CD4-positive, alpha-beta T cell treated with Interleukin-21 for 1 hour (primary cell): ENCODE measurements at regions not wholly inside any gene's neighbourhood (a gene's known extent, or its start where the extent isn't known, plus 50 kb on each side); places are given as distances from the start of the nearest gene placed in this dataset.
"Not testable (repeated sequence)": the region's sequence is repeated elsewhere in the genome, so short reads cannot be mapped to it uniquely, and the experiment has no call there.

Source experiments
- DNase-seq: peaks from one replicate; pipeline ENCODE4 v3.0.0-alpha.2; 2020

DNA sequence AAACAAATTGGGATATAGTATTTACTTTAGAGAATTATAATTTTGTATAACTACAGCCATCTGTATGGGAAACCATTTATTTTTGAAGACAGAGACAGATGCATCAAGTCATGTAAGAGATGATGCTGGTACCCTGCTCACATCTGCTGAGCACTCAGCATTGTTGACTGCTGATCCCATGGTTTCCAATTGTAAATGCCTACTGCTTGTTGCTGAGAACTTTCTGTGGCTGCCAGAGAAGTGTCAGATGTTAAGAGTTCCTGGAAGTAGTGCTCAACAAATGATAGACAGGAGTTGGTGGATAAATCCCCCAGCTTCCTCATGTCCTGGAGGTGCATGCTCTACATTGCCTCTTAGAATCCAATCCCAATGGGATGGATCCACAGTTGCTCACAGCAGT lies 167.1 kb downstream of the OXSM start:
- no peak for DNase-seq

DNA sequence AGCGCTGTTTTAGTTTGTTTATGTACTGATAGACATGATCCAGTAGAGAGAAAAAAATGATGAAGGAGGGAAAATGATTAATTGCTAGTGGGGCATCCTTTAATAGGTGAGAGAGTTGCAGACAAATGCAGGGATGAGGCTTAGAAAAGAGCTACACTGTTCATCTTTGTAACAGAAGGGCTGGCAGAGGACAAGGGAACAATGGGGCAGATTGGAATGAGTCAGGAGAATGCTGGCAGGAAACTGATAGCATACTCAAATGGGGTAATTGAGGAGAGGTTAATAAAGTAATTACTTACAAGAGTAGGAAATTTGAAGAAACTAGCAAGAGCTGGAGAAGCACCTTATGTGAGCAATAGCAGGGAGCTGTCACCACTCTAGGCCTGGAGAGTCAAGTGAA lies 170.9 kb downstream of the OXSM start:
- no peak for DNase-seq

DNA sequence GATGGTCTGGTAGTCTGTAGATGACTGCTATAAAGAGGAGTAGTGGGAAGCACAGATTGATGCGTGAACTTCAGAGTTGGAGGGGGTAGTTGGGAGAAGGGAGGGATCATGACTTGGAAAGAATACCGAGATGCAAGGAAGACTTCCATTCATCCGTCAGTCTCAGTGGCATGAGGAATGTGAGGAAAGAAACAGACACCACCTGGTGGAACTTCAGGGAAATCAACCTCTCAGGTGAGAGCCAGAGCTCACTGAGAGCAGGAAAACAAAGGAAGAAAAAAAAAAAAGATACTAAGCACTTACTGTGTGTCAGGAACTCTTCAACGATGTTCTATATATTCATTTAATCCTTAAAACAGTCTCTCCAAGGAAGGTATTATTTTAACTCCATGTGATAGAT lies 172.4 kb downstream of the OXSM start:
- DNase-seq, result no peak

DNA sequence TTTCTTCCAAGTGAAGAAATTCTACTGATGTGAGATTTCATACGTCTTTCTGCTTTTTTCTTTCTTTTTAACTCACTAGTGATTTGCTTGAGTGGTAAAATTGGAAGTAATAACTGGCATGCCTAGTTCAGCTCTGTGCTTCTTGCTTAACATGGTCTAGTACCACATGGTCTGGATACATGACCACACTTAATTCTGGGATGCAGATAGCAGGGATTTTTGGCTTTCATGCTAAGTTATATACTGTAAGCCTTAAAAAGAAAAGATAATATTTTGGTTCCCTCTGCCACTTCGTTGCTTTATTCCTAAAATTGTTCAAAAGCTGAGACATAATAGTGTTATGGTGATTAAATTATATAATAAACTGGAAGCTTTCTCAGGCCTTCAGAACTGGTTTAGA lies 174.3 kb downstream of the OXSM start:
- no peak for DNase-seq

DNA sequence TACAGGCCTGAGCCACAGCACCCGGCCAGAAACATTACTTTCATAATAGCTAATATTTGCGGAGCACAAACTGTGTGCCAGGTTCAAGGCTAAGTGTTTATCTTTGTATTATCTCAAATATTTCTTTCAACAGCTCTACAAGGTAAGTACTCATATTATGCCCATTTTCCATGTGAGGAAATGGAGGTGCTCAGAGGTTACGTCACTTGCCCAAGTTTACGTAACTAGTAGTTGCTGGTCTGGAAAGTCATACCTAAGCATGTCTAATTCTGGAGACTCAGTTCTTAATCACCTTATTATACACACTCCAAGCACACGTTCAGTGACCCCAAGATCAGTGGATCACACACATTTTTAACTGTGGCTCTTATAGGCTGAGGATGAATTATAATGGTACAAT lies 177.5 kb downstream of the OXSM start:
- no peak for DNase-seq

DNA sequence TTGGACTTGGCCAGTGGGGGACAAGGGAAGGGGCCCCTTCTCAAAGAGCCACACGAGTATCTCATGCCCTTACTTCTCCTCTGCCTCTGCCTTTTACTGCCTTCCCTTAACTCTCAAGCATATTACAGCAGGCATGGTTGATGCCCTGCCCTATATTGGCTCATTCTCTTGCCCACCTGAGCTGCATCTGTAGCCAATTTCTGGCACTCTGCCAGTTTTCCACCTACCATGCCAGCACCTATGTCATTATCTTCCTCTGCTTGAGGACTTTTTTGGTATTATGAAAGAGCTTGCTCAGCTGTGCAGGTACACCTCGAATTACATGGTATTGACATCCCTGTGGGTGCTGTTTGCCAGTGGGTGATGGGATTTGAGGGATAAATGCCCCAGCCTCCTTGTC lies 181.8 kb downstream of the OXSM start:
- DNase-seq, result no peak

DNA sequence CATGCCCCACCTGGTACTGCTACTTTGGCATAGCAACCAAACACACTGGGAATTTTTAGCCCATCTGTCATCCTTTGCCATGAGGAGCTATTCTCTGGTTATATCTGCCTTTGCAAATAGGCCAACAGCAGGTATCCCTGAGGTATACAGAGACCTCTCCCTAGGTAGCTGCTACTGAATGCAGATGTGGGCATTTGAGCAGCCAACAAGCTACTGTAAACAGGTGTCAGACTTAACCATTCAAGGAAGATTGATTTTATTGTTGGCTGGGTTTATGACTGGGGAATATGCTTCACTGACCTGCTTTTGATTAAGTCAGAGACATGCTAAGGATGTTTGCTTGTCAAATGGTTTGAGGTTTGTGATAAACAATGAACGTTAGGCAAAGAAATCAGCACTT lies 183.2 kb downstream of the OXSM start:
- no peak for DNase-seq

DNA sequence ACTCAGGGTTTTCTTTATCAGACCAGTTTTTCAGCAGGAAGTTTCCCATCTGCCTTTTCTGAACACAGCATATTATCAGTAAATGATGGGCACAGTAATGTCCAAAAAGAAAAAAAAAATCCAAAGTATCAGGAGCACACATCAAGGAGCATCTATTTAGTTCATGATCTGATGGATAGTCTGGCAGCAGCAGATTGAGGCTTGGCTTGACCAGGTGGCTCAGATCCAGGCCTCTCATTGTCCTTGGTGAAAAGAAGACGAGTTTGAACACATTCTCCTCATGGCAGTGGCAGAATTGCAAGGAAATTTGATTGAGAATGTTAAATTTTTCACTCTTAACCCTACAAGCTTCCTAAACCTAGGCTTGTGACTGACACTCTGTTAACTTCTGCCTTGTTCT lies 192.9 kb downstream of the OXSM start:
- no peak for DNase-seq

DNA sequence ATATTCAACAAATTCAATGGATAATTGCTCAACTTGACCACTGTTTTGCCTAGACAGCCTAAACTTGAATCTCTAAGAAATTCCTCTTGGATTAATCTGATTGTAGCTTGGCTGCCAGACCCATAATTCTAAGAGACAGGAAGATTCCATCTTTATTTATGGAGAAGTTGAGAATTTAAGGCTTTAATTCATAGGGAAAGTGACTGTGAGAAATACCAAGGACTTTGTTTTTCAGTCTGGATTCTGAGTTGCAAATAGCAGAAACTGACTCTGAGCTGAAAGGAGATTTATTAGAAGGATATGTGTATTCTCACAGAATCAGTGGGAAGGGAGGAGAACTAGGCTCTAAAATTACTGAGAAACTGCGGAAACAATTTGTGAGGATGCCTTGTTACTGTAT lies 195.7 kb downstream of the OXSM start:
- DNase-seq, result no peak

DNA sequence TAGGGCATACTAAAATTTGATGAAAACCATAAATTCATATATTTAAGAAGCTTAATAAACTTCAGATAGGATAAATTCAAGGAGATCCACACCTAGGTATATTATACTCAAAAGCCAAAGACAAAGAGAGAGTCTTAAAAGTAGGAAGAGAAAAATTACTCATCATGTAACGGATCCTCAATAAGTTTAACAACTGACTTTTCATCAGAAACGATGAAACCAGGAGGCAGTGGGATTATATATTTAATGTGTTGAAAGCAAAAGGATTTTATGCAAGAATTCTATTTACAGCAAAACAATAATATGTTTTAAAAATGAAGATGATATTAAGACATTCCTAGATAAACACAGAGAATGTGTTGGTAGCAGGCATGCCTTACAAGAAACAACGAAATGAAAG lies 202.7 kb downstream of the OXSM start:
- no peak for DNase-seq

DNA sequence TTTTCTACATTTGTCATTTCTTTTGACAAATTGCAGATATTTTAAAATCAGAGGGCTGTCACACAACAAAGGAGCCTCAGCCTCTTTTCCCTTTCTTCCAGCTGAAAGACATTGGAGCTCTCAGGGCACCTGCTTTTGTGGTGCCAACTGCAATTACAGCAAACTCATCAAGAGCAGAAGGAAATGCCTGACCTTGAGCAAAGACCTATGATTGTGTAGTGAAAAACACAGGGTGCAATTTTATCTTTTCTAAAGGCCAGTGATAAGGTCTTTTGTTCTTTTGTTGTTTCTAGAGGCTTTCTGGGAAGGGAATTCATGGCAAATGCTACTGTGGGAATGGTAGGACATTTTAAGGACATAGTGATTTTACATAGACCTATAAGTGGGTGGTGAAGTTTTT lies 214.3 kb downstream of the OXSM start:
- no peak for DNase-seq

DNA sequence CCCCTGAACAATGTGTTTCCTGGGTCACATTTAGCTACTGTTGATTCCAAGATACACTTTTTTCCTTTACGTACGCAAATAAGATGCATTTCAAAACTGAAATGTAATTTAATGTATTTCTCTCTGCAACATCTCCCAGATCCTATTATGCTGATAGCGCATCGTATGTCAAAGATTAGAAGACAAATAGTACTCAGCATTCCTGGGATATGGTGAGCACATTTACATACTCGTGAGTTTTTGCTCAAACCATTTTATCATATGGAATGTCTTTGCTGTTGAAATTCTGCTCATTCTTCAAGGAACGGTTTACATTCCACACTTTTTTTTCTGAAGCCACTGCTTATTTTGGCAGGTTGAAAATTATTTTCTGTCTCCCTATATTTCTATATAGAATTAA lies 221.4 kb downstream of the OXSM start:
- DNase-seq, result no peak

DNA sequence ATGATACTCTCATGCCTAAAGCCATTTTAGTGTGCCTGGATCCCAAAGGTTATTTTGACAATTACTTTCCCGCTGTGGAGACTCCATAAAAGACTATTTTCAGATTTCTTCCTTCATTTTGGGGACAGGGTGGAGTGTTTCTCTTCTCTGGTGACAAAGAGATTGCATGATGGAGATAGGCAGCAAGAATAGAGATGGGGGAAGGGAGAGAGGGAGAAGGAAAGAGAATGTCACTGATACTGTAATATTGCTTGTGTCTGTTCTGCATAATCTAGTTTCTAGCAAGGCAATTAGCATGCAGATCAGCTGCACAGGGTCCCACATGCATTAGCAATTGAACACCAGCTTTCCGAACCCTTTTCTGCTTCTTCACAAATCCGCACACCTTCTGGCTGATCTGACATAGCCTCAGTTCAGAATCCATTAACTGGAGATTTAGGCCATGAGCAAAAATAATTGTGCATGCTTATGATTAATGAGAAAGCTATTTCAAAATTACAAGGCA lies 222.4 kb downstream of the OXSM start:
- DNase-seq, result no peak

DNA sequence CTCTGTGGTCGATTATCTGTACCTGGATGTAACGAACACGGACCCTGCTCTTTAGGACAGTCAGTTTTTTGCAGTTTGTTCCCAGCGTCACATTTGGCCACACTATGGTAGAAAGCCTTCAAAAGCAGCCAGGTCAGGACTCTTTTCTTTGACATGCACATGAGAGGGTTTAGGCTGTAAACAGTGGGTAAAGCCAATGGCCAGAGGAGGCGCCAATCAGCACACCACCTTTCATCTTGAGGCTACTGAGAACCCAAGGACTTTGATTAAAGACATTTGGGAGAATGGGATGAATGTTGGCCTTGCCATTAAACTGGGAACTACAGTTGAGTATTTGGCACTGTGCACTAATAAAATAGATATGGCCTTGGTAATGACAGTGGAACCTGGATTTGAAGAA lies 225.9 kb downstream of the OXSM start:
- no peak for DNase-seq

DNA sequence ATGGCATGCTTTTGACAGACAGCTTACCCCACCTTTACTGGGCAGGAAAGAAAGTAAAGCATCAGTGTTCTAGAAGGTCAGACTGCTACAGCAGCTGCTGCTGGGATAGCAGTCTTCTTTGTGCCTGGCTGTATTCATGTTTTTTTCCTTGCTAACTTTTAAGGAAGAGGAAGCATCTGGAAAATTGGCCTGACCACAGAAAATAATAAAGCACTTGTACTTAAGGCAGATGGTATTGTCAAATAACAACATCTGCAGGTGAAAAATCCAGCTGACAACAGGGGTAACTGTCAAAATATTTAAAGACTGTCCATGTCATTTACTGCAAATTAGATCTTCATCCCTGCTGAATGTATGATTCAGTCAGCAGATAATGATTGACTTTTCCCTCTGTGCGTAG lies 229.0 kb downstream of the OXSM start:
- DNase-seq, result no peak

DNA sequence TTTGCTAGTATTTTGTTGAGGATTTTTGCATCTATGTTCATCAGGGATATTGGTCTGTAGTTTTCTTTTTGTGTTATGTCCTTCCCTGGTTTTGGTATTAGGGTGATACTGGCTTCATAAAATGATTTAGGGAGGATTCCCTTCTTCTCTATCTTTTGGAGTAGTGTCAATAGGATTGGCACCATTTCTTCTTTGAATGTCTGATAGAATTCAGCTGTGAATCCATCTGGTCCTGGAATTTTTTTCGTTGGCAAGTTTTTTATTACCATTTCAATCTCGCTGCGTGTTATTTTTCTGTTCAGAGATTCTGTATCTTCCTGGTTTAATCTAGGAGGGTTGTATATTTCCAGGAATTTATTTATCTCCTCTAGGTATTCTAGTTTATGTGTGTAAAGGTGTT lies 234.3 kb downstream of the OXSM start:
- DNase-seq, result not testable (repeated sequence)

DNA sequence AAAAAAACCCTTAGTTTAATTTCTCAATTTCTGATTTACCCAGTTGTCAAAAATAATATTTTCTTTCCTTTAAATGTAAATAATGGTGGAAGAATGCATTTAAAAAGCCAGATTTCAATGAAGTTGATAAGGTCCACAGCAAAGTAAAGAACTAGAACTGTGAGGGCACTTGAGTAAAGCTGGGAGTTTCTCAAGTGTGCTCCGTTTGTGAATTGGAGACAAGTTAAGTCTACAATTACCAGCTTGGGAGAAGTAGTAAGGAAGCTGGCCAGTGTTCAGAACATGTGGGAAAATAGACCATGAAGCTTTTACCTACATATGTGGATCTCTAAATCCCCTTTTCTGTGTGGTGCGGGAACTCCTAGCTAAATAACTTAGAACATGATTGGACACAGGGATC lies 239.4 kb downstream of the OXSM start:
- no peak for DNase-seq

DNA sequence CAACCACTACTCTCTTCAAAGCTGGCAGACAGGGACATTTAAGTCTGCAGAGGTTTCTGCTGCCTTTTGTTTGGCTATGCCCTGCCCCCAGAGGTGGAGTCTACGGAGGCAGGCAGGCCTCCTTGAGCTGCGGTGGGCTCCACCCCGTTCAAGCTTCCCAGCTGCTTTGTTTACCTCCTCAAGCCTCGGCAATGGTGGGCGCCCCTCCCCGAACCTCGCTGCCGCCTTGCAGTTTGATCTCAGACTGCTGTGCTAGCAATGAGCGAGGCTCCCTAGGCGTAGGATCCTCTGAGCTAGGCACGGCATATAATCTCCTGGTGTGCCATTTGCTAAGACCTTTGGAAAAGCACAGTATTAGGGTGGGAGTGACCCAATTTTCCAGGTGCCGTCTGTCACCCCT lies 252.2 kb downstream of the OXSM start:
- DNase-seq, result not testable (repeated sequence)

DNA sequence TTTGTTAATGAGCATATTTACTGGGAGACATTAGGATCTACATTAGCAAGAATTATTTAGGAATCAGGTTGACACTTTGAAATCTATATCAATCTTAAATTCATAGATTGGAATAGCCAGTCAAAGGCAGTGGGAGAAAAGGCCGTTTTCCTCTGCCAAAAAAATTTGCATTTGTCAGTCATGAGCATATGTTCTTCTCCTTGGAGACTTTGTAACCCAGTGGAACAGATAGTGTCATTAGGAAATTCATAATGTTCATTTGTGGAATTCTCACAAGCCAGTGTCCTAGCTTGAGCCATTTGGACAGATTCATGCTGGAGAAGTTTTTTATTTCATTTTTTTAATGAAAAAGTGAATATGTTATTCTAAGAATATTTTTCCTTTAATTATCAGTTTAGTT lies 260.1 kb downstream of the OXSM start:
- DNase-seq, result no peak

DNA sequence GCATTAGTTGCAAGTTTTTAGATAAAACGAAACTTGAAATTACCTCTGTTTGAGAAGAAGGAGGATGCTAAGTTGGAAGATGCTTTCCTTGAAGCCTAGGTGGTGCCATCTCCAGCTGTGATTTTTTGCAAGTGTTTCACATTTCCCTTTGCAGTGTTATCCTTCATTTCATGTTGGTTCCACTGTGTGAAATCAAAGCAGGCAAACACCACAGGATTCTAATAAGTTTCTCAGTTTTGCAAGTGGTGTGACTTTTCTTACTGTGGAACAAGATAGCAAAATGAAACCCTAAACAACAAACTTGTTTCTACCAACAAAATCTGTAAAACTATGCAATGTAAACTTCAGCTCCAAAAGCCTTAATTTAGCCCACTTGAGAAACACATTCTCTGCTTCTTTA lies 260.9 kb downstream of the OXSM start:
- DNase-seq, result no peak

DNA sequence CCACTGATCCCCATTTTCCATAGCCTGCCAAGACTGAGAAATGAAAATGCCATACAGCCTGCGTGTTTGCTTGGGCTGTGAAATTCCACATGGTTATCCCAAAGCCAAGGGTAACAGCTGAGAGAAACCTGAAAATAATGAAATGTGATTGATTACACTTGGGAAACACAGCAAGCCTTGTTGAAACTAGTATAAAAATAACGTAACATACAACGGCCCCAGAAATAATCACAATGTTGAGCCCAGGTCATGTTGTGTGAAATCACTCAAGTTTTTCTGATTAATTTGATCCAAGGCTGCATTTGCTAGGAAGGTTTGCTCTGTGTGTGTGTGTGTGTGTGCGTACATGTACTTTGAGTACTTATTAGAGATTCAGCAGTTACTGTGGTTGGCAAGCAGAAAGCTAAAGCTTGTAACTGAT lies 269.0 kb downstream of the OXSM start:
- DNase-seq, result no peak

DNA sequence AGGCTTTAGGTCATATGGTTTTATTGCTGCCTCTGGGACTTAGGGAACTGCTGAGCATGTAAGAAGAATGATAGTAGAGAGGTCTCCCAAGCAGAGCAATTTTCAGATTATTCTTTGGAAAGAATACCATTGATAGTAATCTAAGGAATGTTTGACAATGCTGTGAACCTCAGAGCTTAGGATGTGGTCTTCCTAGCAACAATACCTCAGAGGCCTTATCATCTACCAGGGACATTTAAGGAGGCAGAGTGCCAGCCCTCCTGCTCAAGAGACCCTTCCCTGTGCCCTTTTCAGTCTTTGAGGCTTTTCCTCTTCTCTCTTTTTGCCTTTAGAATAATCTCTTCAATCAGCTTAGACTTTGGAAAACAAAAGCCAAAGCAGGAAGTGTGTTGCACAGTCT lies 272.1 kb downstream of the OXSM start:
- no peak for DNase-seq

DNA sequence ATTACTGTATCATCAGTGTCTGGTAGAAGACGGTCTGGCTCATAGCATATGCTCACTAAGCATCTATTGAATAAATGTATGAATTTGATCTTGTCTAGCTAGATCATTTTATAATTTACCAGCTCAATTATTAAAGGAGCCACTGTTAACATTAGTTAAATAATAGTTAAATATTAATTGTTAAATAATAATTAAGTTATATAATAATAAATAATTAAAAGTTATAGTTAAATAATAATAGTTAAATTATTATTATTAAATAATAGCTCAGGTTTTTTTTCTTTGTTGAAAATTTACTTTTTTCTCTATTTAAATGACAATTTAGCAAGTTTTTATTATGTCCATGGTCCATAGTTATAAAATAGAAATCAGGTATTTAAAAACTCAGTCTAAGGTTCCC lies 274.4 kb downstream of the OXSM start:
- DNase-seq, result no peak

DNA sequence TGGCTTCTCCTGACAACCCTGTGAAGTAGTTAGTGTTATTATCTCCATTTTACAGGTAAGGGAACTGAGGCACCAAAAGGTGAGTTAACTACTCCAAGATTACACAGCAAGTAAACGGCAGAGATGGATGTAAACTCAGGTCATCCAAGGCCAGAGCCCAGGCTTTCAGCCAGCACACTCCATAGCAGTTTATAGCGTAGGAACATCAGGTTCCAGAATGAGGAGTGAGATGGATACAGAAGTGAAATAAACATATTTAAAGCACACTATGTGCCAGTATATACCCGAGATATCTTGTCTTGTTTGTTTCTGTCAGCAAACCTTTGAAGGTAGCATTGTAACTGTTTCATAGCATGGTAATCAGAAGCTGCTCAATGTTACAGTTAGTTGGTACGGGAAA lies 279.0 kb downstream of the OXSM start:
- DNase-seq, result no peak

DNA sequence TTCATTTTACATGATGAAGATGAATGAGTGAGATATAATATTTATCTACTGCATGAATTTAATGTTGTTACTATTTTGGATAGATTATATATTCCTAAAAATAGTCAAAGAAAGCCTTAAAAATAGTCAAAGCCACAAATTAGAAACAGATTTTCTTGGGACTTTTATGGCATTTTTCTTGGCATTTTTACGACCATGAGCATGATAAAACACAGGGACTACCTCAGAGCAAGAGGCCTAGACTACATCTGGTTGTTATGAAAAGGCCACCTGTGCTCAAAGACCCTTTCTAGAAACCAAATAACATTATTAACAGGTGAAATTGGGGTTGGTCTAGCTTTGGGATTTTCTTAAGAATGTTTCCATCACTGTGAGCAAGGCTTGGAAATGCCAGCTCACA lies 281.0 kb downstream of the OXSM start:
- no peak for DNase-seq

DNA sequence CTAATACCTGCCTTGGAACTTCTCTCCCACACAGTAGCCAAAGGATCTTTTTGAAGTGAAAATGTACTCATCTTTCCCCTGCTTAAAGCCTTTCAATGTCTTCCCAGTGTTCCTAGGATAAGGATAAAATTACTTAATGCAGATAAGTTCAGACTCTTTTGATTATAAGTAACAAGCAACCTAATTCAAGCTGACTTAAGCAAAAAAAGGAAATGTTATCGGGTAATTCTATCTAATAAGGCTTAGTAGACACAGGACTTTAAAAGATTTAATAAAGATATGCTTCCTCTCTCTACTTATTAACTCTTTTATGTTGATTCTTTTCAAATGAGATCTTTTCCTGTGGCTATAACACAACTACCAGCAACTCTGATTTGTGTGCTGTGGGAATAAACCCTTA lies 284.2 kb downstream of the OXSM start:
- no peak for DNase-seq
